ENCODE measurements at regions not wholly inside any gene's neighbourhood (a gene's known extent, or its start where the extent isn't known, plus 50 kb on each side); places are given as distances from the start of the nearest gene placed in this dataset.
"Not testable (repeated sequence)": the region's sequence is repeated elsewhere in the genome, so short reads cannot be mapped to it uniquely, and the experiment has no call there.

GRCh38 chr7:28330384-28331070, 81.8 kb upstream of the CREB5 start:
- no peak for FAIRE-seq

GRCh38 chr7:28332046-28332445, 80.3 kb upstream of the CREB5 start:
- FAIRE-seq: no peak

DNA sequence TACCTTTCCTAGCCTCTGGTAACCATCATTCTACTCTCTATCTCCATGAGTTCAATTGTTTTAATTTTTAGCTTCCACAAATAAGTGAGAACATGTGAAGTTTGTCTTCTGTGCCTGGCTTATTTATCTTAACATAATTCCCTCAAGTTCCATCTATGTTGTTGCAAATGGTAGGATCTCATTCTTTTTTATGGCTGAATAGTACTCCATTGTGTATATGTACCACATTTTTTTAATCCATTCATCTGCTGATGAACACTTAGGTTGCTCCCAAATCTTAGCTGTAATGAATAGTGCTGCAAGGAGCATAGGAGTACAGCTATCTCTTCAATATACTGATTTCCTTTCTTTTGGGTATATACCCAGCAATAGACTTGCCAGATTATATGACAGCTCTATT, 78.8 kb upstream of the CREB5 start:
- not testable (repeated sequence) for FAIRE-seq

- FAIRE-seq: no peak
Observed at GRCh38 chr7:28336806-28337205, 75.5 kb upstream of the CREB5 start.

DNA sequence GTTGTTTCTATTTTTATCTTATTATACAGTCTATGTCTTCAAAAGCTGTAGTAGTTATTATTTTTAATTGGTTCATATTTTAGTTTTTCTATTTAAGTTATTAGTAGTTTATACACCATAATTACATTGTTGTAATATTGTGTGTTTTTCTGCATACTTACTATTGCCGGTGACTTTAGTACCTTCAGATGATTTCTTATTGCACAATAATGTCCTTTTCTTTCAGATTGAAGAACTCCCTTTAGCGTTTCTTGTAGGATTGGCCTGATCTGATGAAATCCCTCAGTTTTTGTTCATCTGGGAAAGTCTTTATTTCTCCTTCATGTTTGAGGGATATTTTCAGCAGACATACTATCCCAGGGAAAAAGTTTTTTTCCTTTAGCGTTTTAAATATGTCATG, 74.3 kb upstream of the CREB5 start:
- no peak for FAIRE-seq

GRCh38 chr7:28343462-28343861, 68.9 kb upstream of the CREB5 start:
- no peak for FAIRE-seq

DNA sequence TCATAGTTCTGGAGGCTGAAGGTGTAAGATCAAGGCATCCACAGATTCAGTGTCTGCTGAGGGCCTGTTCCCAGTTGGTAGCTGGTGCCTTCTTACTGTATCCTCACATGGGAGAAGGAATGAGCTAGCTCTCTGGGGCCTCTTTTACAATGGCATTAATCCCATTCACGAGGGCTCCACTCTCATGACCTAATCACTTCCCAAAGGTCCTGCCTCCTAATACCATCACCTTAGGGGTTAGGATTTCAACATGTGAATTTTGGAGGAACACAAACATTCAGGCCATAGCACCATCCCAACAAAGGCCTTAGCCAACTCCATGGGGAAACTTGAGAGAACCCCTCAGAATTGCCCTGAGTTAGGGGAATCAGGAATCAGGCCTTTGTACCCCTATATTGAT, 66.1 kb upstream of the CREB5 start:
- FAIRE-seq: no peak

DNA sequence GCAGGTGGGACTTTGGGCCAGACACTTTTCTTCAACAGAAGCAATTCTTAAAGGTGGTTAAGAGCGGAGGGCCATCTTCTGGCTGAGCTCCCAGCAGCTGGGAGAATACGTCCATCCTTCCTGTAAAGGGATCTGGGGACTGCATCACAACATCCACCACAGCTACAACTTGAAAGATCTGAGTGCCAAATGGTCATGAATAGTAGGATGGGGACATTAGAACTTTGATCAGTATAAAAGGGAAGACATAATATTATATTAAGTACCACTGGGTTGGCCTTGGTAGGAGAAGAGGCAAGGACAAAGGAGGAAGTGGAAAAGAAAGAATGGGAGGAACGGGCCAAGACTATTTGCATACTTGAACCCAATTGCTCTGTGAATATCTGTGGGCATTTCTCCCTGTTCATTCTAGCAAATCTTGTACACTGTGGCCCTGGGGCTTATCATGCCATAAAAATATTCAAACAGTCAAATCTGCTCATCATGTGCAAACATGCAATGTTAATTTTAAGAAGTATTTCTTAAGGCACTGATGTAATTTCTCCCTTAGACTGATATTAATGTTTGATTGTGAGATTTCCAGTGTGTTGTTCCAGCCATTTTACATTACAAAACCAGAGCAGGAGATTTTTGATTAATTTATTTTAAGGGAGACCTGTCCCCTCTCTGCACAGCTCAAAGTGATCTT, 65.5 kb upstream of the CREB5 start:
- no peak for FAIRE-seq

GRCh38 chr7:28347475-28348318, 64.6 kb upstream of the CREB5 start:
- FAIRE-seq: no peak

- no peak for FAIRE-seq
Observed at GRCh38 chr7:28348636-28349035, 63.7 kb upstream of the CREB5 start.

- no peak for FAIRE-seq
Observed at GRCh38 chr7:28349637-28350036, 62.7 kb upstream of the CREB5 start.

GRCh38 chr7:28350662-28351061, 61.7 kb upstream of the CREB5 start:
- FAIRE-seq: no peak

- no peak for FAIRE-seq
Observed at GRCh38 chr7:28351450-28351849, 60.9 kb upstream of the CREB5 start.

DNA sequence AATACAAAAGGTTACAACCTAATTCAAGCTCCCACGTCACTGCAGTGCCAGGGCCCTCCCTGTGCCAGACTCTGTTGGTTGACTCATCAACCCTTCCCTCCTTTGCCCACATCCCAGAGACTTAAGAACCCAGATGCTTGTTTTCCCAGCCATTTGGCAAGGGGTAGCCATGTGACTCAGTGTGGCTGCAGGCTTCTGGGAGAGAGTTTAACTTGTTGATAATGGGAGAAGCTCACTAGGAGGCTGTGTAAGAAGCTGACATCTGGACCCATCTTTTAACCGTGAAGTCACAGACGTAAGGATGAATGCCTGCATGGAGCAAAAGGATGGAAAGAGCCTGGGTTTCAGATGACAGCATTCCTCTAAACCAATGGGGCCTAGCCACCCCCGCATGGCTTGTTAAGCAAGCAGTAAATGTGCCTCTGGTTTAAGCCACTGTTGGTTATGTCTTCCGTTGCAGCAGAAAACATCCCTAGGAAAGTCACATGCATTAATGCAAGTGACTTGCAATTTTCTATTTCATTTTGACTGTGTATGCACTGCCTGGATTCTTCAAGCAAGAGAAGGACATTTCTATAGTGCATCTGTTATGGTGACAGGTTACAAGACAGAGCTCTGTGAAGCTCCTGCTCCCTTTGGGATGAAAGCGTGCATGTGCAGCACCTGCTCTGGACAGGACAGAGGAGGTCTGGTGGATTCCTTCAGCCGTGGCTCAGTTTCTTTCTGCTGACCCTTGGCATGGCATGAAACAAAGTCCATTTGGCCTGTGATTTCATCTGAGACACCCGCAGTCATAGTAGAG, 57.5 kb upstream of the CREB5 start:
- FAIRE-seq: no peak

DNA sequence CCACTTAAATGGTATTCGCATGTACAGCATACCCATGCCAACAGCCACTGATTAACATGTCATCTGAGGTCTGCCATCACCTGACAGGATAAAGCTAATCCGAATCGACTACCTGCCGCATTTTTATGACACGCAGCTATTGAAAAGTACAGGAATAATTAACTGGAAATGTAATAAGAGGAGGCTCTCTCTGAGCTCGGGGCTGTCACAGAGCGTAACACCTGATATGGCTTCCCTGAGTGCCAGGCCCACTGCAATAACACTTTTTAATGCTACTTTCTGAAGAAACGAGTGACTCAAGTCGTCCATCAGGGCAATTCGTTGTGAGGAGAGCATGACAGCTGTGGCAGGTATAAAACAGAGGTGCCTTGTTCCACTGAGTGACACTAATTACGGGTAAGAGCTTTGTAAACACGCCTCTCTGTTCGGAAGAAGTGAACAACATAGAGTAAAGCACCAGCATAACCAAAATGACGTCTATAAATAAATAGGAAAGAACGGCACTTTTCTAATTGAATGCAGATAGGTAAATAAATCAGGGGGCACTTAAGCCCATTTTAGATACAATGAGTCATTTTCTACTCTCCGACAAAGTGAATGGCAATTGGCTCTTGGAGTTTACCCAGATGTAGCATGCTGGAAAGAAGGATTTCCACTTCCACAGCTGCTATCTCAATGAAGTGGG, 56.5 kb upstream of the CREB5 start:
- no peak for FAIRE-seq

DNA sequence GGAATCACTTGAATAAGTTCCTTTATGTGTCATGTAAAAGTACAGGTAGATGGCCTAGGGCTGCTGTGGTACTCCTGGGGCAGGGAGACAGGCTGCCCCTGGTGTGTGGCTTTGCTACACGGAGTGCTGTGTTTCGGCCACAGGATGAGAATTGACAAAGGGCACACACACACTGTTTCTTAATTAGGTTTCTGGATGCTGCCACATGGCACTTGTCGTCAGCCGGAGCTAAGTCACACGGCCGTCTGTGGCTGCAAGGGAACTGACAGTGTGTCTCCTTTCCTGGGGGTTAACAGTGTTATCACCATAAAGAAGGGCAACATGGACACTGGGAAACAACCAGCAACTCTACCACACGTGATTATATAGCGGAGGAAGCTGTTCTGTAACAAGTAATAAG, 55.7 kb upstream of the CREB5 start:
- FAIRE-seq: no peak

DNA sequence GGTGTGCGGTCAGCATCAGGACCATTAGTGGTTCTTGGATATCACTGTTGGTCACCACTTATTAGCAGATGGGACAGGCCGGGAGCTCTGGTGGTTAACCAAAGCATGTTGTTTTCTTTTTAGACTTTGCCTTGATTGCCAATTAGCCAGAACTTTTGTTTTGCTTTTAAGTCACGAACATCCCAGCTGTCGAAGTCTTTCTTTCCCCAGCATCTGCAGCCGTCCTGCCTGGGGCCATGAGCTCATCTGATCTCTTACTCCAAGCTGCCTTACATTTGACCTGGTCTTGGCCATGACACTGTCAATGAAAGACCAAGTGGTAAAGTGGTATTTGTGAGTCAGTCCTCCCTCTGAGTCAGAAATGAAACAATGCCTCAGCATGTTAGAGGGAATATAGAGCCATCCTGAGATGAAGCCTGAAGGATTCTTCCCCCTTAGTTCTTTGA, 53.9 kb upstream of the CREB5 start:
- FAIRE-seq: no peak

DNA sequence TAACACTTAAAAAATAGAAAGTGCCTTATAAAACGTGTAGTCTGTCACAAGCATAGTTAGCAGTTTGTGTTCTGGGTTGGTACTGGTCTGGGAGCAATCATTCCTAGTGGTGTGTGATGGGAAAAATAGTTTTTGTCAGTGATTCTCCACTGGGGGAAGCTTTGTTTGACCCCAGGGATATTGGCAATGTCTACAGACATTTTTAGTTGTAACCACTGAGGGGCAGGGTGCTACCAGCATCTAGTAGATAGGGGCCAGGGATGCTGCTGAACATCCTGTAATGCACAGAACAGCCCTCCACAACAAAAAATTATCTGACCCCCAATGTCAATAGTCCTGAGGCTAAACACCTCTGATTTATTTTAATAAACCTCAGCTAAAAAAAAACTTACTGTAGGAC, 51.6 kb upstream of the CREB5 start:
- FAIRE-seq: no peak

GRCh38 chr7:28361551-28361950, 50.8 kb upstream of the CREB5 start:
- FAIRE-seq: no peak

DNA sequence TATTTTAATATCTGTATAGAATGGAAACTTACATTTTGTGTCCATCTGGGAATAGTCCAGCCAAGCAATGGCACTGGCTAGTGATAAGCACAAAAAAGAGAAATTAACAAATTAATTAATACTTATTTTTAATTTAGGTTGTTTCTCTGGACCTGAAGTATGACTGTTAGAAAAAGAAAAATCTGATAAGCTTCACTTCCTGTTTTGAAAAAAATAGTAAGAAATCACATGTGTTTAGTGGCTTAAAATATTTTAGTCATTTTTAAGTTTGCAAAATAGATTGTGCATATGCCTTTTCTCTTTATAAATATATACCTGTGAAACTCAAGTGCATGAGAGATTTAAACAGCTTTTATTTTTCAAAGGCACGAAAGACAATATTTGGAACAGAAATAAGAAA, 50.1 kb upstream of the CREB5 start:
- FAIRE-seq: no peak

All from G401.6 (cell line).